ENCODE measurements at regions not wholly inside any gene's neighbourhood (a gene's known extent, or its start where the extent isn't known, plus 50 kb on each side); places are given as distances from the start of the nearest gene placed in this dataset.

GRCh38 chrX:104510801-104511200, 55.2 kb upstream of the IL1RAPL2 start:
- no peak for TF ChIP-seq TAF1 (IDR thresholded peaks at IDR 0.05; ENCODE audit: low read depth)
- no peak for TF ChIP-seq CTCF (IDR thresholded peaks at IDR 0.05; ENCODE audit: poor library complexity, severe bottlenecking)
